ENCODE measurements at regions not wholly inside any gene's neighbourhood (a gene's known extent, or its start where the extent isn't known, plus 50 kb on each side); places are given as distances from the start of the nearest gene placed in this dataset.
"Not testable (repeated sequence)": the region's sequence is repeated elsewhere in the genome, so short reads cannot be mapped to it uniquely, and the experiment has no call there.

GRCh38 chr12:19764408-19764807, 325.1 kb downstream of the AEBP2 start:
- no peak for DNase-seq (ENCODE audit: low spot score in 2 of 2)
- Histone ChIP-seq H3K36me3 (no peaks in the 10 kb centered on the region), H3K4me1 (no peaks in the 10 kb centered on the region), H3K4me3 (no peak overlapping the region), H3K27ac (no peak overlapping the region), H3K27me3 (no peaks in the 10 kb centered on the region), H3K9me3 (no peaks in the 10 kb centered on the region)
- TF ChIP-seq POLR2AphosphoS5 (IDR thresholded peaks at IDR 0.05) (no peak), EP300 (IDR thresholded peaks at IDR 0.05) (no peak), POLR2A (IDR thresholded peaks at IDR 0.05) (no peak)
- TF ChIP-seq, protein P1, sequence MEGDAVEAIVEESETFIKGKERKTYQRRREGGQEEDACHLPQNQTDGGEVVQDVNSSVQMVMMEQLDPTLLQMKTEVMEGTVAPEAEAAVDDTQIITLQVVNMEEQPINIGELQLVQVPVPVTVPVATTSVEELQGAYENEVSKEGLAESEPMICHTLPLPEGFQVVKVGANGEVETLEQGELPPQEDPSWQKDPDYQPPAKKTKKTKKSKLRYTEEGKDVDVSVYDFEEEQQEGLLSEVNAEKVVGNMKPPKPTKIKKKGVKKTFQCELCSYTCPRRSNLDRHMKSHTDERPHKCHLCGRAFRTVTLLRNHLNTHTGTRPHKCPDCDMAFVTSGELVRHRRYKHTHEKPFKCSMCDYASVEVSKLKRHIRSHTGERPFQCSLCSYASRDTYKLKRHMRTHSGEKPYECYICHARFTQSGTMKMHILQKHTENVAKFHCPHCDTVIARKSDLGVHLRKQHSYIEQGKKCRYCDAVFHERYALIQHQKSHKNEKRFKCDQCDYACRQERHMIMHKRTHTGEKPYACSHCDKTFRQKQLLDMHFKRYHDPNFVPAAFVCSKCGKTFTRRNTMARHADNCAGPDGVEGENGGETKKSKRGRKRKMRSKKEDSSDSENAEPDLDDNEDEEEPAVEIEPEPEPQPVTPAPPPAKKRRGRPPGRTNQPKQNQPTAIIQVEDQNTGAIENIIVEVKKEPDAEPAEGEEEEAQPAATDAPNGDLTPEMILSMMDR (IDR thresholded peaks at IDR 0.05), result no peak
- WGBS, result 76% methylated on average over 3 of the region's 3 CpGs

GRCh38 chr12:19771858-19772257, 332.6 kb downstream of the AEBP2 start:
- H3K9me3 ChIP-seq, result no peaks in the 10 kb centered on the region
- no peak overlapping the region for H3K27ac ChIP-seq
- H3K36me3 ChIP-seq, result no peaks in the 10 kb centered on the region
- no peaks in the 10 kb centered on the region for H3K4me1 ChIP-seq
- 19% methylated on average over 2 of the region's 2 CpGs for WGBS
- TF ChIP-seq POLR2A (IDR thresholded peaks at IDR 0.05) (no peak), POLR2AphosphoS5 (IDR thresholded peaks at IDR 0.05) (no peak), EP300 (IDR thresholded peaks at IDR 0.05) (no peak)
- TF ChIP-seq, protein P1 (IDR thresholded peaks at IDR 0.05), result no peak
- H3K4me3 ChIP-seq, result no peak overlapping the region
- no peaks in the 10 kb centered on the region for H3K27me3 ChIP-seq
- DNase-seq (ENCODE audit: low spot score in 2 of 2), result no peak

GRCh38 chr12:19772776-19773175, 333.5 kb downstream of the AEBP2 start:
- no peak for DNase-seq (ENCODE audit: low spot score in 2 of 2)

GRCh38 chr12:19775241-19775640, 335.9 kb downstream of the AEBP2 start:
- WGBS, result 92% methylated on average over 15 of the region's 15 CpGs
- no peak overlapping the region for H3K27ac ChIP-seq
- H3K36me3 ChIP-seq, result no peaks in the 10 kb centered on the region
- no peaks in the 10 kb centered on the region for H3K27me3 ChIP-seq
- H3K9me3 ChIP-seq, result no peaks in the 10 kb centered on the region
- no peak for DNase-seq (ENCODE audit: low spot score in 2 of 2)
- H3K4me3 ChIP-seq, result no peak overlapping the region
- TF ChIP-seq, protein P1 (IDR thresholded peaks at IDR 0.05), result no peak
- TF ChIP-seq EP300 (IDR thresholded peaks at IDR 0.05) (no peak), POLR2AphosphoS5 (IDR thresholded peaks at IDR 0.05) (no peak), POLR2A (IDR thresholded peaks at IDR 0.05) (no peak)
- no peaks in the 10 kb centered on the region for H3K4me1 ChIP-seq

More at GRCh38 chr12:19772776-19773175, 333.5 kb downstream of the AEBP2 start:
- H3K36me3 ChIP-seq, result no peaks in the 10 kb centered on the region
- no peaks in the 10 kb centered on the region for H3K9me3 ChIP-seq
- no peak overlapping the region for H3K4me3 ChIP-seq
- TF ChIP-seq, protein P1 (IDR thresholded peaks at IDR 0.05), result no peak
- no peak for TF ChIP-seq POLR2AphosphoS5 (IDR thresholded peaks at IDR 0.05)
- no peak for TF ChIP-seq POLR2A (IDR thresholded peaks at IDR 0.05)
- TF ChIP-seq EP300 (IDR thresholded peaks at IDR 0.05), result no peak
- 95% methylated on average over 3 of the region's 3 CpGs for WGBS
- no peak overlapping the region for H3K27ac ChIP-seq
- H3K4me1 ChIP-seq, result no peaks in the 10 kb centered on the region
- H3K27me3 ChIP-seq, result no peaks in the 10 kb centered on the region

DNA sequence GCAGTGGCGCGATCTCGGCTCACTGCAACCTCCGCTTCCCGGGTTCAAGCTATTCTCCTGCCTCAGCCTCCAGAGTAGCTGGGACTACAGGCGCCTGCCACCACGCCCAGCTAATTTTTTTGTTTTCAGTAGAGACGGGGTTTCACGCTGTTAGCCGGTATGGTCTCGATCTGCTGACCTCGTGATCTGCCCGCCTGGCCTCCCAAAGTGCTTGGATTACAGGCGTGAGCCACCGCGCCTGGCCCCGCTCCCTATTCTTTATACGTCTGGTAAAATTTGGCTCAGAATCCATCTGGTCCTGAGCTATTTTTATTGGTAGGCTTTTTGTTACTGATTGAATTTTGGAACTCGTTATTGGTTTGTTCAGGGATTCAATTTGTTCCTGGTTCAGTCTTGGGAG, 336.7 kb downstream of the AEBP2 start:
- H3K27me3 ChIP-seq; H3K4me1 ChIP-seq; H3K9me3 ChIP-seq; H3K36me3 ChIP-seq; H3K4me3 ChIP-seq; DNase-seq (ENCODE audit: low spot score in 2 of 2); H3K27ac ChIP-seq: not testable (repeated sequence)
- WGBS, result 97% methylated on average over 19 of the region's 19 CpGs

DNA sequence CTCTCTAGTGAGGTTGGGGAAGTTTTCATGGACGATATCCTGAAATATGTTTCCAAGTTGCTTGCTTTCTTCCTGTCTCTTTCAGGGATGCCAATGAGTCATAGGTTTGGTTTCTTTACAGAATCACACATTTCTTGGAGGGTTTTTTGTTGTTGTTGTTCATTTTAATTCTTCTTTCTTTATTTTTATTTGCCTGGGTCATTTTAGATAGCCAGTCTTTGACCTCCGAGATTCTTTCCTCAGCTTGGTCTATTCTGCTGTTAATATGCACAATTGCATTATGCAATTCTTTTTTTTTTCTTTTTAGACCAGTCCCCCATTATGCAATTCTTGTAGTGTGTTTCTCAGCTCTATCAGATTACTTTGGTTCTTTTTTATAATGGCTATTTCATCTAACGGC, 338.9 kb downstream of the AEBP2 start:
- TF ChIP-seq, protein P1 (IDR thresholded peaks at IDR 0.05), result no peak
- no peak for TF ChIP-seq EP300 (IDR thresholded peaks at IDR 0.05)
- TF ChIP-seq POLR2A (IDR thresholded peaks at IDR 0.05), result no peak
- no peak for TF ChIP-seq POLR2AphosphoS5 (IDR thresholded peaks at IDR 0.05)
- no peak overlapping the region for H3K4me3 ChIP-seq
- no peaks in the 10 kb centered on the region for H3K9me3 ChIP-seq
- no peak overlapping the region for H3K27ac ChIP-seq
- H3K36me3 ChIP-seq, result no peaks in the 10 kb centered on the region
- 25% methylated on average over 3 of the region's 3 CpGs for WGBS
- H3K27me3 ChIP-seq, result no peaks in the 10 kb centered on the region
- no peak for DNase-seq (ENCODE audit: low spot score in 2 of 2)
- no peaks in the 10 kb centered on the region for H3K4me1 ChIP-seq

All from suprapubic skin (tissue), 4 donors.